ENCODE measurements at regions not wholly inside any gene's neighbourhood (a gene's known extent, or its start where the extent isn't known, plus 50 kb on each side); places are given as distances from the start of the nearest gene placed in this dataset.

- DNase-seq (ENCODE audit: extremely low read depth in 1 of 11, low read depth in 9 of 11, low spot score in 4 of 11) = no peak
Observed at GRCh38 chr16:82373976-82374375, 204.0 kb upstream of the MPHOSPH6 start.

GRCh38 chr16:82370282-82370681 is 200.3 kb upstream of the MPHOSPH6 start:
- no peak for DNase-seq (ENCODE audit: extremely low read depth in 1 of 11, low read depth in 9 of 11, low spot score in 4 of 11)

- DNase-seq (ENCODE audit: extremely low read depth in 1 of 11, low read depth in 9 of 11, low spot score in 4 of 11) = peak in 2 of 11 donors; percentile 5 to 19
Observed at GRCh38 chr16:82368041-82368440, 198.0 kb upstream of the MPHOSPH6 start.

- no peak for DNase-seq (ENCODE audit: extremely low read depth in 1 of 11, low read depth in 9 of 11, low spot score in 4 of 11)
Observed at GRCh38 chr16:82366462-82366861, 196.4 kb upstream of the MPHOSPH6 start.

GRCh38 chr16:82364690-82365089 is 194.7 kb upstream of the MPHOSPH6 start:
- DNase-seq (ENCODE audit: extremely low read depth in 1 of 11, low read depth in 9 of 11, low spot score in 4 of 11) = no peak

- no peak for DNase-seq (ENCODE audit: extremely low read depth in 1 of 11, low read depth in 9 of 11, low spot score in 4 of 11)
Observed at GRCh38 chr16:82363026-82363816, 193.2 kb upstream of the MPHOSPH6 start.

- DNase-seq (ENCODE audit: extremely low read depth in 1 of 11, low read depth in 9 of 11, low spot score in 4 of 11) = no peak
Observed at GRCh38 chr16:82361885-82362284, 191.9 kb upstream of the MPHOSPH6 start.

- no peak for DNase-seq (ENCODE audit: extremely low read depth in 1 of 11, low read depth in 9 of 11, low spot score in 4 of 11)
Observed at GRCh38 chr16:82360024-82360783, 190.2 kb upstream of the MPHOSPH6 start.

- no peak for DNase-seq (ENCODE audit: extremely low read depth in 1 of 11, low read depth in 9 of 11, low spot score in 4 of 11)
Observed at GRCh38 chr16:82358606-82359221, 188.7 kb upstream of the MPHOSPH6 start.

- no peak for DNase-seq (ENCODE audit: extremely low read depth in 1 of 11, low read depth in 9 of 11, low spot score in 4 of 11)
Observed at GRCh38 chr16:82358161-82358560, 188.1 kb upstream of the MPHOSPH6 start.

- DNase-seq (ENCODE audit: extremely low read depth in 1 of 11, low read depth in 9 of 11, low spot score in 4 of 11) = no peak
Observed at GRCh38 chr16:82357237-82357636, 187.2 kb upstream of the MPHOSPH6 start.

GRCh38 chr16:82350560-82350959 is 180.5 kb upstream of the MPHOSPH6 start:
- DNase-seq (ENCODE audit: extremely low read depth in 1 of 11, low read depth in 9 of 11, low spot score in 4 of 11) = no peak

- no peak for DNase-seq (ENCODE audit: extremely low read depth in 1 of 11, low read depth in 9 of 11, low spot score in 4 of 11)
Observed at GRCh38 chr16:82345318-82345717, 175.3 kb upstream of the MPHOSPH6 start.

- DNase-seq (ENCODE audit: extremely low read depth in 1 of 11, low read depth in 9 of 11, low spot score in 4 of 11) = no peak
Observed at GRCh38 chr16:82344157-82344556, 174.1 kb upstream of the MPHOSPH6 start.

- no peak for DNase-seq (ENCODE audit: extremely low read depth in 1 of 11, low read depth in 9 of 11, low spot score in 4 of 11)
Observed at GRCh38 chr16:82341146-82341669, 171.2 kb upstream of the MPHOSPH6 start.

GRCh38 chr16:82340531-82340930 is 170.5 kb upstream of the MPHOSPH6 start:
- DNase-seq (ENCODE audit: extremely low read depth in 1 of 11, low read depth in 9 of 11, low spot score in 4 of 11) = no peak

GRCh38 chr16:82337355-82337754 is 167.3 kb upstream of the MPHOSPH6 start:
- no peak for DNase-seq (ENCODE audit: extremely low read depth in 1 of 11, low read depth in 9 of 11, low spot score in 4 of 11)

GRCh38 chr16:82331974-82332750 is 162.1 kb upstream of the MPHOSPH6 start:
- no peak for DNase-seq (ENCODE audit: extremely low read depth in 1 of 11, low read depth in 9 of 11, low spot score in 4 of 11)

- no peak for DNase-seq (ENCODE audit: extremely low read depth in 1 of 11, low read depth in 9 of 11, low spot score in 4 of 11)
Observed at GRCh38 chr16:82331397-82331796, 161.4 kb upstream of the MPHOSPH6 start.
